COLO668 (cell line): ENCODE measurements at regions not wholly inside any gene's neighbourhood (a gene's known extent, or its start where the extent isn't known, plus 50 kb on each side); places are given as distances from the start of the nearest gene placed in this dataset.

Source experiments
- DNase-seq: peaks from one replicate; lab custom pipeline; 2025; ENCODE audit not compliant: unreplicated experiment; lab: John Stamatoyannopoulos, UW

- DNase-seq, result no peak
Observed at GRCh38 chr4:180710628-180711337, 1532.4 kb upstream of the TENM3 start.

- DNase-seq, result no peak
Observed at GRCh38 chr4:180717451-180718033, 1525.7 kb upstream of the TENM3 start.

- DNase-seq, result no peak
Observed at GRCh38 chr4:180721356-180721755, 1521.8 kb upstream of the TENM3 start.

- DNase-seq, result no peak
Observed at GRCh38 chr4:180726611-180727010, 1516.6 kb upstream of the TENM3 start.

- DNase-seq, result no peak
Observed at GRCh38 chr4:180727478-180727877, 1515.7 kb upstream of the TENM3 start.

GRCh38 chr4:180734753-180735432 is 1508.3 kb upstream of the TENM3 start:
- no peak for DNase-seq

- DNase-seq, result no peak
Observed at GRCh38 chr4:180741703-180742102, 1501.5 kb upstream of the TENM3 start.

GRCh38 chr4:180745019-180745418 is 1498.2 kb upstream of the TENM3 start:
- no peak for DNase-seq

GRCh38 chr4:180751009-180751408 is 1492.2 kb upstream of the TENM3 start:
- DNase-seq, result no peak

GRCh38 chr4:180757927-180758326 is 1485.3 kb upstream of the TENM3 start:
- DNase-seq, result no peak

GRCh38 chr4:180766045-180766444 is 1477.2 kb upstream of the TENM3 start:
- DNase-seq, result no peak

GRCh38 chr4:180766944-180767729 is 1476.1 kb upstream of the TENM3 start:
- peak; percentile 18 for DNase-seq

GRCh38 chr4:180768610-180769009 is 1474.6 kb upstream of the TENM3 start:
- DNase-seq, result no peak

GRCh38 chr4:180769791-180770190 is 1473.4 kb upstream of the TENM3 start:
- DNase-seq, result no peak

GRCh38 chr4:180770265-180770664 is 1472.9 kb upstream of the TENM3 start:
- DNase-seq, result no peak

- no peak for DNase-seq
Observed at GRCh38 chr4:180784940-180785339, 1458.3 kb upstream of the TENM3 start.

GRCh38 chr4:180788729-180789128 is 1454.5 kb upstream of the TENM3 start:
- no peak for DNase-seq

- DNase-seq, result no peak
Observed at GRCh38 chr4:180789929-180790328, 1453.3 kb upstream of the TENM3 start.

GRCh38 chr4:180790471-180790870 is 1452.7 kb upstream of the TENM3 start:
- no peak for DNase-seq

GRCh38 chr4:180792541-180792940 is 1450.7 kb upstream of the TENM3 start:
- no peak for DNase-seq

- DNase-seq, result no peak
Observed at GRCh38 chr4:180794333-180794732, 1448.9 kb upstream of the TENM3 start.
